Mesendoderm (in vitro differentiated cells): ENCODE measurements at regions not wholly inside any gene's neighbourhood (a gene's known extent, or its start where the extent isn't known, plus 50 kb on each side); places are given as distances from the start of the nearest gene placed in this dataset.

Experiments
- DNase-seq: peaks from one replicate; pipeline ENCODE4 v3.0.0; 2013
- H2AK5ac ChIP-seq: 2 replicates; pipeline ENCODE4 v1.6.1; 2013; ENCODE audit warnings: low read length, inconsistent platforms
- H2BK120ac ChIP-seq: 2 replicates; pipeline ENCODE4 v1.6.1; 2013; ENCODE audit warnings: low read depth, mild to moderate bottlenecking, low read length, moderate library complexity, mixed read lengths
- H2BK15ac ChIP-seq: replicated peaks from 2 replicates; pipeline ENCODE4 v1.6.1; 2013; ENCODE audit warnings: low read depth, mild to moderate bottlenecking, moderate library complexity
- H2BK5ac ChIP-seq: 2 replicates; pipeline ENCODE4 v1.6.1; 2013; ENCODE audit warnings: low read length, inconsistent platforms
- H3K18ac ChIP-seq: 2 replicates; pipeline ENCODE4 v1.6.1; 2013; ENCODE audit warnings: mild to moderate bottlenecking, low read length, mixed read lengths
- H3K23ac ChIP-seq: one replicate; pipeline ENCODE4 v1.6.1; 2013; ENCODE audit warnings: low read length
- H3K27ac ChIP-seq: 2 replicates; pipeline ENCODE4 v1.5.1; 2013; ENCODE audit warnings: low read depth, mild to moderate bottlenecking, inconsistent platforms, low read length, moderate library complexity
- H3K27me3 ChIP-seq: 2 replicates; pipeline ENCODE4 v1.6.1; 2013; ENCODE audit warnings: low read length, control low read depth, mild to moderate bottlenecking, inconsistent platforms; ENCODE audit not compliant: insufficient read depth, poor library complexity
- H3K36me3 ChIP-seq: 2 replicates; pipeline ENCODE4 v1.6.1; 2013; ENCODE audit warnings: low read length, inconsistent platforms; ENCODE audit not compliant: control insufficient read depth, insufficient read depth
- H3K4ac ChIP-seq: one replicate; pipeline ENCODE4 v1.6.1; 2013; ENCODE audit warnings: low read depth, mild to moderate bottlenecking, low read length, moderate library complexity
- H3K4me1 ChIP-seq: 2 replicates; pipeline ENCODE4 v1.6.1; 2013; ENCODE audit warnings: low read depth, low read length, inconsistent platforms; ENCODE audit not compliant: control insufficient read depth
- H3K4me2 ChIP-seq: 2 replicates; pipeline ENCODE4 v1.6.1; 2013; ENCODE audit warnings: low read length
- H3K4me3 ChIP-seq: 2 replicates; pipeline ENCODE4 v1.5.1; 2013; ENCODE audit warnings: mild to moderate bottlenecking, low read length
- H3K56ac ChIP-seq: one replicate; pipeline ENCODE4 v1.6.1; 2013; ENCODE audit warnings: low read length
- H3K79me1 ChIP-seq: 2 replicates; pipeline ENCODE4 v1.6.1; 2013; ENCODE audit warnings: low read length, inconsistent platforms
- H3K79me2 ChIP-seq: 2 replicates; pipeline ENCODE4 v1.6.1; 2013; ENCODE audit warnings: mild to moderate bottlenecking, low read length; ENCODE audit not compliant: control insufficient read depth, insufficient read depth
- H3K9ac ChIP-seq: 2 replicates; pipeline ENCODE4 v1.6.1; 2013; ENCODE audit warnings: low read length, inconsistent platforms
- H4K5ac ChIP-seq: one replicate; pipeline ENCODE4 v1.6.1; 2013; ENCODE audit warnings: low read length
- H4K8ac ChIP-seq: one replicate; pipeline ENCODE4 v1.6.1; 2013; ENCODE audit warnings: low read depth, mild to moderate bottlenecking, control low read depth, low read length, moderate library complexity
- WGBS: extraction: QIAGEN DNeasy Blood & Tissue Kit; methylation state at CpG from one replicate; pipeline ENCODE4 v1.1.7; 2013; ENCODE audit warnings: low lambda C conversion rate, missing lambda C conversion rate; ENCODE audit not compliant: insufficient coverage; ENCODE audit errors: extremely low coverage; 5-methylcytosine and 5-hydroxymethylcytosine counted together

- Histone ChIP-seq H3K4me3 (no peak overlapping the region), H4K5ac (no peak overlapping the region), H2BK120ac (no peak overlapping the region), H3K27me3 (no peaks in the 10 kb centered on the region), H3K4me2 (no peak overlapping the region), H3K18ac (no peak overlapping the region), H3K4ac (no peak overlapping the region), H3K23ac (no peak overlapping the region), H3K9ac (no peak overlapping the region), H3K4me1 (no peaks in the 10 kb centered on the region), H2BK5ac (no peak overlapping the region), H3K79me1 (no peaks in the 10 kb centered on the region), H3K27ac (no peak overlapping the region), H2BK15ac (no peak overlapping the region), H3K79me2 (no peaks in the 10 kb centered on the region), H3K56ac (no peak overlapping the region), H3K36me3 (no peaks in the 10 kb centered on the region), H4K8ac (no peak overlapping the region), H2AK5ac (no peak overlapping the region)
- peak; percentile 12 for DNase-seq
- no CpG with 5 or more reads among the region's 35 CpGs for WGBS
These were observed 147.5 kb downstream of the ERMARD start for GRCh38 chr6:169898788-169899480.

- Histone ChIP-seq H2BK120ac (no peak overlapping the region), H4K5ac (no peak overlapping the region), H3K4me1 (no peaks in the 10 kb centered on the region), H3K79me2 (no peaks in the 10 kb centered on the region), H3K27ac (no peak overlapping the region), H2BK5ac (no peak overlapping the region), H3K36me3 (no peaks in the 10 kb centered on the region), H3K9ac (no peak overlapping the region), H3K4ac (no peak overlapping the region), H3K4me3 (no peak overlapping the region), H2BK15ac (no peak overlapping the region), H3K4me2 (no peak overlapping the region), H3K79me1 (no peaks in the 10 kb centered on the region), H3K23ac (no peak overlapping the region), H3K18ac (no peak overlapping the region), H3K56ac (no peak overlapping the region), H3K27me3 (no peaks in the 10 kb centered on the region), H4K8ac (no peak overlapping the region), H2AK5ac (no peak overlapping the region)
- WGBS: no CpG with 5 or more reads among the region's 15 CpGs
- DNase-seq: no peak
These were observed 146.4 kb downstream of the ERMARD start for GRCh38 chr6:169897601-169898358.

GRCh38 chr6:169896826-169897456, 145.5 kb downstream of the ERMARD start:
- Histone ChIP-seq H3K27ac (no peak overlapping the region), H4K5ac (no peak overlapping the region), H3K9ac (no peak overlapping the region), H3K56ac (no peak overlapping the region), H3K4ac (no peak overlapping the region), H2AK5ac (no peak overlapping the region), H2BK15ac (no peak overlapping the region), H3K23ac (no peak overlapping the region), H3K36me3 (no peaks in the 10 kb centered on the region), H2BK120ac (no peak overlapping the region), H3K4me1 (no peaks in the 10 kb centered on the region), H3K79me2 (no peaks in the 10 kb centered on the region), H3K4me2 (no peak overlapping the region), H3K18ac (no peak overlapping the region), H2BK5ac (no peak overlapping the region), H3K79me1 (no peaks in the 10 kb centered on the region), H3K4me3 (no peak overlapping the region), H4K8ac (no peak overlapping the region), H3K27me3 (no peaks in the 10 kb centered on the region)
- no CpG with 5 or more reads among the region's 17 CpGs for WGBS
- no peak for DNase-seq

DNA sequence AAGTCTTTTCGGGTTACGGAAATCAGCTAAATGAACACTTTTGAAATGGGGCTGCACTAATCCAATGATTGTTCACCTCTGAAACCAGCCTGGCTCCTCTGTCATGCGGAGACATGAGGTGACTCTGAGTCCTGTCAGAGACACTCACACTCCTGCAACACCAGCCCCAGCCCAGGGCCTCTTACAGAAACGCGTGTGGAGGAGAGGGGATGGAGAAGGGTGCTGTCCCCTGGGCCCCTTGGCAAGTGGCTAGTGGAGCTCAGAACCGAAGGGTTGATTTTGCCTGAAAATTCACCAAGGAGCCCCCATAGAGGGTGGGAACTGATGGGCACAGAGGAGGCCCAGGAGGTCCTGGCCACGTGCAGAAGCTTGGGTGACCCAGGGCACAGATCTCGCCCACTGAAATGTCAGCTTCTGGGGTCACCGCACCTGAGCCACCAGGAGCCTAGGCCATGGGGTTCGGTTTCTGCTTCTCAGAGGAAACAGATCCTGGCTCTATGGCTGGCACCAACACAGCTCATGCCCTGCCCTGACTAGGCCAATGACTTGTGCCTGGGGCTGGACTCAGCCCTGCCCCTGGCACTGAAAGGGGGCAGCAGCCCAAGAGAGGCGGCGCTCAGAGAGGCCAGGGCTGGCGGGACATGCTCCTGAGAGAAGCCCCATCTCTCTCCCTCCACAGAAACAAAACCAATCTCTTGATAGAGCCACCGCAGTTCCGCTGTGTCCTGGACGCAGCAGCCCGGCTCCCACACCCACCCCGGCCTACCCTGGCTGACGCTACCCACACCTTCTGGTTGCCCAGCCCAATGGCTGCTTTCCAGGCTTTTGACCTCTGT, 144.7 kb downstream of the ERMARD start:
- Histone ChIP-seq H2BK15ac (no peak overlapping the region), H3K4me1 (no peaks in the 10 kb centered on the region), H3K36me3 (no peaks in the 10 kb centered on the region), H3K18ac (no peak overlapping the region), H3K27me3 (no peaks in the 10 kb centered on the region), H3K4ac (no peak overlapping the region), H3K79me2 (no peaks in the 10 kb centered on the region), H3K56ac (no peak overlapping the region), H2BK120ac (no peak overlapping the region), H4K8ac (no peak overlapping the region), H2AK5ac (no peak overlapping the region), H3K9ac (no peak overlapping the region), H3K4me2 (no peak overlapping the region), H3K23ac (no peak overlapping the region), H4K5ac (no peak overlapping the region), H3K27ac (no peak overlapping the region), H2BK5ac (no peak overlapping the region), H3K79me1 (no peaks in the 10 kb centered on the region), H3K4me3 (no peak overlapping the region)
- DNase-seq: no peak
- no CpG with 5 or more reads among the region's 19 CpGs for WGBS

- Histone ChIP-seq H3K18ac (no peak overlapping the region), H3K27me3 (no peaks in the 10 kb centered on the region), H3K79me2 (no peaks in the 10 kb centered on the region), H3K27ac (no peak overlapping the region), H2AK5ac (no peak overlapping the region), H3K4me3 (no peak overlapping the region), H3K23ac (no peak overlapping the region), H4K8ac (no peak overlapping the region), H3K56ac (no peak overlapping the region), H2BK120ac (no peak overlapping the region), H2BK5ac (no peak overlapping the region), H3K79me1 (no peaks in the 10 kb centered on the region), H3K4me2 (no peak overlapping the region), H4K5ac (no peak overlapping the region), H3K4ac (no peak overlapping the region), H3K9ac (no peak overlapping the region), H3K36me3 (no peaks in the 10 kb centered on the region), H2BK15ac (no peak overlapping the region), H3K4me1 (no peaks in the 10 kb centered on the region)
- WGBS: no CpG with 5 or more reads among the region's 7 CpGs
- DNase-seq: no peak
These were observed 143.8 kb downstream of the ERMARD start for GRCh38 chr6:169895000-169895759.
